KMS-11 (cell line): ENCODE measurements at regions not wholly inside any gene's neighbourhood (a gene's known extent, or its start where the extent isn't known, plus 50 kb on each side); places are given as distances from the start of the nearest gene placed in this dataset.

Experiments
- H2AFZ ChIP-seq: fragments of 200-600 bp; sonication (generic); 2 replicates; pipeline ENCODE4 v1.6.1; 2016; ENCODE audit warnings: antibody characterized with exemption, mixed run types, low read depth
- H3K27ac ChIP-seq: fragments of 200-600 bp; sonication (generic); 2 replicates; pipeline ENCODE4 v1.6.1; 2016; ENCODE audit warnings: mild to moderate bottlenecking, mixed run types
- H3K27me3 ChIP-seq: fragments of 200-600 bp; sonication (generic); 2 replicates; pipeline ENCODE4 v1.6.1; 2017; ENCODE audit warnings: mild to moderate bottlenecking, low read depth, mixed run types, moderate library complexity; ENCODE audit not compliant: insufficient read depth
- H3K36me3 ChIP-seq: fragments of 200-600 bp; sonication (generic); 2 replicates; pipeline ENCODE4 v1.6.1; 2017; ENCODE audit warnings: mild to moderate bottlenecking, mixed run types; ENCODE audit not compliant: insufficient read depth
- H3K4me1 ChIP-seq: fragments of 200-600 bp; sonication (generic); 2 replicates; pipeline ENCODE4 v1.6.1; 2016; ENCODE audit warnings: mild to moderate bottlenecking, low read depth, mixed run types; ENCODE audit not compliant: poor library complexity, severe bottlenecking
- H3K4me2 ChIP-seq: fragments of 200-600 bp; sonication (generic); 2 replicates; pipeline ENCODE4 v1.7.0; 2016; ENCODE audit warnings: mild to moderate bottlenecking, mixed run types
- H3K4me3 ChIP-seq: fragments of 200-600 bp; sonication (generic); IDR thresholded peaks from 2 replicates; pipeline ENCODE4 v1.6.1; 2017; ENCODE audit warnings: low read depth, low read length, mixed read lengths; ENCODE audit not compliant: insufficient read depth
- H3K79me2 ChIP-seq: fragments of 200-600 bp; sonication (generic); 2 replicates; pipeline ENCODE4 v1.6.1; 2016; ENCODE audit warnings: low read depth, mixed run types; ENCODE audit not compliant: insufficient read depth
- H3K9ac ChIP-seq: fragments of 200-600 bp; sonication (generic); 2 replicates; pipeline ENCODE4 v1.6.1; 2016; ENCODE audit warnings: mild to moderate bottlenecking, mixed run types
- H4K20me1 ChIP-seq: fragments of 200-600 bp; sonication (generic); 2 replicates; pipeline ENCODE4 v1.6.1; 2016; ENCODE audit warnings: mild to moderate bottlenecking, mixed run types; ENCODE audit not compliant: insufficient read depth
- TF ChIP-seq, protein P1 (sequence below): fragments of 200-600 bp; sonication (generic); conservative IDR thresholded peaks from 2 replicates; pipeline ENCODE4 v1.6.1; 2017; ENCODE audit warnings: low read depth, mild to moderate bottlenecking, antibody characterized with exemption, low read length, moderate library complexity, mixed read lengths

DNA sequence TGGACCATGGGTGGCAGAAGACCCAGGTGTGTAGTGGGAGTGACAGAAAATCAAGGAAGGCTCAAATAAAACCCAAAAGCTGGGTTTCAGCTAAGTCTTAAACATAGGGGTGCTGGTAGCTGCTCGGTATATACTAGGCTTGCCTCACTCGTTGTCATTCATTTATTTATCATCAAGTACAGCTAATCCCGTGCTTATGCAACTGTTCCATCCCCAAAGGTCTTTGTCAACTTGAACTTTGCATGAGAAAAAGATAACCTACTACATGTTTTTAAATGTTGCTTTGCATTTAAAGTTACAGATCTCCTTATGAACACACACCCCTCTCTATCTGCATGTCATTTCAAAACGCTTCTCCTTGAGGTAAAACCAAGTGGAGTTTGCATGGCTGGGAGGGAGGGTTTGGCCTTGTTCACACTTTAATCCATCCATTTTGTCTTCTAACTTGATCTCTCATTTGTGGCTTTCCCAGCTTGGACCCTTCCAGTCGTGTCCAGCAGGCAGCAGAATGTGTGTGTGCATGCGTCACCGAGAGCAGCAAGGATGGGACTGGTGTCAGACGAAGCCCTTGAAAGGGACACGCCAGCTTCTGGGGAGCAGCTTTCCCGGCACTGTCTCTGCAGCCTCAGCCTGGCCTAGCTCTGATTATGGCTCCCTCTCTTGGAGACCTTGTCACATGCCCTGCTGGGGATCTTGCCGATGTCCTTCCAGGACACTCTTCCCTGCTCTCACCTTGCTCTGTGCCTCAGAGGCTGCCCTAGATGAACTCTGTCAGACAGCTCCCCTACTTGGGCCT, 133.5 kb downstream of the GADD45G start:
- Histone ChIP-seq H3K27ac (no peak overlapping the region), H3K9ac (no peak overlapping the region), H2AFZ (no peak overlapping the region), H3K36me3 (no peaks in the 10 kb centered on the region), H3K4me1 (peaks cover 31% of the 10 kb centered on the region), H3K4me3 (no peak overlapping the region), H4K20me1 (no peaks in the 10 kb centered on the region), H3K79me2 (no peaks in the 10 kb centered on the region), H3K27me3 (no peaks in the 10 kb centered on the region), H3K4me2 (no peak overlapping the region)
- TF ChIP-seq, protein P1, sequence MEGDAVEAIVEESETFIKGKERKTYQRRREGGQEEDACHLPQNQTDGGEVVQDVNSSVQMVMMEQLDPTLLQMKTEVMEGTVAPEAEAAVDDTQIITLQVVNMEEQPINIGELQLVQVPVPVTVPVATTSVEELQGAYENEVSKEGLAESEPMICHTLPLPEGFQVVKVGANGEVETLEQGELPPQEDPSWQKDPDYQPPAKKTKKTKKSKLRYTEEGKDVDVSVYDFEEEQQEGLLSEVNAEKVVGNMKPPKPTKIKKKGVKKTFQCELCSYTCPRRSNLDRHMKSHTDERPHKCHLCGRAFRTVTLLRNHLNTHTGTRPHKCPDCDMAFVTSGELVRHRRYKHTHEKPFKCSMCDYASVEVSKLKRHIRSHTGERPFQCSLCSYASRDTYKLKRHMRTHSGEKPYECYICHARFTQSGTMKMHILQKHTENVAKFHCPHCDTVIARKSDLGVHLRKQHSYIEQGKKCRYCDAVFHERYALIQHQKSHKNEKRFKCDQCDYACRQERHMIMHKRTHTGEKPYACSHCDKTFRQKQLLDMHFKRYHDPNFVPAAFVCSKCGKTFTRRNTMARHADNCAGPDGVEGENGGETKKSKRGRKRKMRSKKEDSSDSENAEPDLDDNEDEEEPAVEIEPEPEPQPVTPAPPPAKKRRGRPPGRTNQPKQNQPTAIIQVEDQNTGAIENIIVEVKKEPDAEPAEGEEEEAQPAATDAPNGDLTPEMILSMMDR = no peak

DNA sequence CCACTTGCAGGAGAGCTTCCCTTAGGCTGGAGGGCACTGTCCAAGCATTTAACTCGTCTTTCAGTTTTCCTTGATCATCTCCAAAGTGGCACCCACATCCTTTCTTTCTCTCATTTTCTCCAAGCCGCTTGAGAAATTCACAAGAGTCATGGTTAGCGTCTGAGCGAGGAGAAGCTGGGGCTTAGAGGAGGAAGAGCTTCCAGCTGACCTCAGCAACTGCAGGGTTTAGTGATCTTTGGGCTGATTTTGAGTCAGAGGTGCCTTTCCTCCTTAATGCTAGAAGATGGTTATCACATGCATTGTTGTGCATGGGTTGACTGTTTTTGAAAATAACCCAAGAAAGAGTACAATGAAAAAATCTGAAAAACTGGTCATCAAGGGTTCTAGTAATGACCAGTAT, 134.7 kb downstream of the GADD45G start:
- no peak overlapping the region for H3K4me3 ChIP-seq
- H3K9ac ChIP-seq = no peak overlapping the region
- H2AFZ ChIP-seq = no peak overlapping the region
- H3K4me1 ChIP-seq = peaks cover 43% of the 10 kb centered on the region
- no peaks in the 10 kb centered on the region for H3K36me3 ChIP-seq
- H3K4me2 ChIP-seq = no peak overlapping the region
- H3K27me3 ChIP-seq = no peaks in the 10 kb centered on the region
- TF ChIP-seq, protein P1 = no peak
- H4K20me1 ChIP-seq = no peaks in the 10 kb centered on the region
- no peaks in the 10 kb centered on the region for H3K79me2 ChIP-seq
- no peak overlapping the region for H3K27ac ChIP-seq

DNA sequence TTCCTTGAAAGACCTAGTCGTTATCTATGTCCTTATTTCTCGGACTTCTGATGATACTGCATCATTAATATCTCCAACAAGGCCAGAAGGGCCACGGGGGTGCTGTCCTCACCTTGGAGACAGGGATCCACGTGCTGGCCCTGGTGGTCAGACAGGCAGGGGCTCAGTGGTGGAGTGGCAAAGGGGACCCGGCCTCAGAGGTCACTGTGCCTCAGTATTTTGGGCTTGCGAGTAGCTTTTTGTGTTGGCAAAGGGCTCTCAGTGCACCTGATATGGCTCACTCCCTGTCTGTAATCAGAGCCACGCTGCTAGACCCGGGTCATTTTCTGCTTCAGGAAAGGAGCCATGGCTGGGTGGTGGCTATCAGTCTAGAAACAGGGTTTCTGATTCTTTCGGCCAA, 135.1 kb downstream of the GADD45G start:
- no peaks in the 10 kb centered on the region for H3K27me3 ChIP-seq
- no peak overlapping the region for H3K9ac ChIP-seq
- H4K20me1 ChIP-seq = no peaks in the 10 kb centered on the region
- TF ChIP-seq, protein P1 = no peak
- H2AFZ ChIP-seq = no peak overlapping the region
- no peak overlapping the region for H3K4me3 ChIP-seq
- no peak overlapping the region for H3K27ac ChIP-seq
- H3K79me2 ChIP-seq = no peaks in the 10 kb centered on the region
- H3K36me3 ChIP-seq = no peaks in the 10 kb centered on the region
- peaks cover 47% of the 10 kb centered on the region for H3K4me1 ChIP-seq
- no peak overlapping the region for H3K4me2 ChIP-seq

DNA sequence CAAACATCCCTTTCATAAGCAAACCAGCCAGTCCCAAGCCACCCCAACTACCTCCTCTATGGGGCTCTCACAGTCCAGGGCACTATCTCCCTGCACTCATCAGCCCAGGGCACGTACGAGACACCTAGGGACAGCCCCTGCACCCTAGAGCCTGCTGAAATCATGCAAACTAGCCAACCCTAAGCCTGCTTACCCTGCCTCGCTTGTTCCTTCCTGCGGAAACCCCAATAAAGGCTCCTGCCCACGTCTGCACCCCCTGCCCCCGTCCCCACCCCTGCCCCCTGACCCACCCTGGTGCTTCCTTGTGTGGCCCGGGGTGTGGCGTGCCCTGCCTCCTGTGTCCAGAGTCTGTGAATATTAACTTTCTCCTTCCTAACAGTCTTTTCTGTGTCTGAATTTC, 135.9 kb downstream of the GADD45G start:
- H3K79me2 ChIP-seq = no peaks in the 10 kb centered on the region
- no peak overlapping the region for H3K4me3 ChIP-seq
- H3K36me3 ChIP-seq = no peaks in the 10 kb centered on the region
- no peak overlapping the region for H3K27ac ChIP-seq
- H2AFZ ChIP-seq = no peak overlapping the region
- H3K4me2 ChIP-seq = no peak overlapping the region
- TF ChIP-seq, protein P1 = no peak
- no peaks in the 10 kb centered on the region for H3K27me3 ChIP-seq
- no peaks in the 10 kb centered on the region for H4K20me1 ChIP-seq
- H3K9ac ChIP-seq = no peak overlapping the region
- peaks cover 55% of the 10 kb centered on the region for H3K4me1 ChIP-seq
